ENCODE measurements at regions not wholly inside any gene's neighbourhood (a gene's known extent, or its start where the extent isn't known, plus 50 kb on each side); places are given as distances from the start of the nearest gene placed in this dataset.

DNA sequence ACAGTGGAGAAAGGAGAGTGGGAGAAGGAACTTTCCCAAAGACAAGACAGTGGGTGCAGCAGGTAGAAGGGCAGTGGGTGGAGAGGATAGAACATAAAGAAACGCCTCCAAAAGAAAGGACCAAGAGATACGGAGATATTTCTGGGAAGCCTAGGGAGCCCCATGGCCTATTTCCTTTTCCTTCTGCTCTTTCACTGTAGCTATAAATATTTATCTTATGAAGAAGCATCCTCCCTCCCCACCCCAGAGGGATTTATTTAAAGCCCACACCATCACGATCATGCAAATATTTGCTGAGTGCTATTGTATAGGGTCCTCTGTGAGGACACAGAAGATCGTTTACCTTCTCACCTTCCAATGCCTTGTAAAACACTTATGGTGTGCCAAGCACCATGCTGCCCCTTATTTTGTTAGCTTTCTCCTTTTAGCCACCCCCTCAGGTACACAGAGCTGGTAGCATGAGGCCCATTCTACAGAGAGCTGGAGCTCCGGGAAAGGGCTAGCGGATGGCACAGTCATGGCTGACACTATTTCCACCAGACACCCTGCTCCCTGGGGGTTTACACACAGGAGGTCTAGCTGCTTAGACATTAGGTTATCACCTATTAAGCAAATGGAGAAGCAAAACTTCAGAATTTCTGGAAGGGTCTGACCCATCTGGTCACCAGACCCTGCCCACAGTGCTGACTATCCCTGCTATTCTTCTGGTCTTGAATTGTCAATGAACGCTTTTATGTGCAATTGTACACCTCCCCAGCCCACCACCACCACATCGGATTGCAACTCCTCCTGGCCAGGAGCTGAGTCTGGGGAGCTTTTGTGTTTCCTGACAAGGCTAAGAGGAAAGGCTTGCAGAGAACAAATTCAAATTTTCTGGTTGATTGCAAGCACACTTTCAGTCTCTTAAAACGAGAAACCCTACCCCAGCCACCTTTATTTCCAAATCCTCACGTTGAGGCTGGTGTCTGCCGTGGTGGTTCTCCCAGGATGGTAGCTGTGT lies 91.8 kb upstream of the KLF7 start:
- no peak for DNase-seq

GRCh38 chr2:207258263-207258991 lies 92.7 kb upstream of the KLF7 start:
- no peak for DNase-seq

DNA sequence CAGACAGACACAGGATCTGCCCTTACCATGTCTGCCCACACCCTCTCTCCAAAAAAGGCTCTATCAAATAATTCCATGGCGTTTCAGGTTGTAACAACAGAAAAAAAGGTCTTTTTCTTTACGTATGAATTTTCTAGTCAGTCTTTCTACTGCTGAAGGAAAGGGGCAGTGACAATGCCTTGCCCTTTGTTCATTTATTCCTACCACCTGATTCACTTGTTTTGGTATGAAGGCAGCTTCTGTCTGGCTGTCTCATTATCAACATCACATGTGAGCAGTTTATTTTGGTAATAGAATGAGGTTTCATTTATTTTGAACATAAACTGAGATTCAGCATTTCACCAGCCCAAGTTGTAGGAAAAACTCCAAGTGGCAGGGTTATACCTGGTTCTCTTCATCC lies 94.3 kb upstream of the KLF7 start:
- DNase-seq, result no peak

GRCh38 chr2:207260947-207261346 lies 95.2 kb upstream of the KLF7 start:
- DNase-seq, result no peak

GRCh38 chr2:207264310-207264709 lies 98.6 kb upstream of the KLF7 start:
- no peak for DNase-seq

DNA sequence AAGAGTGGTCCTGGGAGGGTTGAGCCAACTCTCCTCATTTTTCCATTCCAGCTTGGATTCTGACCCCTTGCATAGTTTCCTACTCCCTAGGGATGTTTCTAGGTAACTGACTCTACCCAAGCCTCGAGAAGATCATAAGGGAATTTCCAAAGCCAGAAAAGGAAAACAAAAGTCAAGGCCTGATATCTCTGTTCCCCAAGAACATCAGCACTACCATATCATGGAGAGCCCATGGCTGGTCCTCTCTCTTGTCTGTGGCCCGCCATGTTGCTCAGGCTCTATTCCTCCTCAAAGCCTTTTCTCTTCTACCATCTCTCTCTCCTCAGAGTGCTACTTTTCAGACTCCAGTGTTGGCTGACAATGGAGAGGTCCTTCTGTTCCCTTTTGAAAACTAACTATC lies 99.6 kb upstream of the KLF7 start:
- no peak for DNase-seq

GRCh38 chr2:207265869-207266268 lies 100.1 kb upstream of the KLF7 start:
- DNase-seq, result no peak

- DNase-seq, result no peak
Observed at GRCh38 chr2:207266648-207267047, 100.9 kb upstream of the KLF7 start.

DNA sequence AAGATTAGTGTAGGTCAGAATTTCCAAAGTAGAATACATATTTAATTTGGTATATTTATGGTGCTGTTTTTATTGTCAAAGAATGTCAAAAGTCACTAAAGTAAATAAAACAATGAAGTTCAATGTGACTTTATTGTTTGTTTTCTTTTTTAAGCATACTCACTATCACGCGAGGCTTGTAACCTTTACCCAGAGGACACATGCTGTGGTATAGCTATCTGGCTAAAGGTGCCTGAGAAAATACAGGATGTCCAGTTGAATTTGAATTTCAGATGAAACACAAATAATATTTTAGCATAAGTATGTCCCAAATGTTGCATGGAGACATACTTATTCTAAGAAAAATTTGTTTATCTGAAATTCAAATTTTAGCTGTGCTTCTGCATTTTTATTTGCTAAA lies 103.3 kb upstream of the KLF7 start:
- DNase-seq, result no peak

GRCh38 chr2:207274530-207275189 lies 108.9 kb upstream of the KLF7 start:
- DNase-seq, result no peak

GRCh38 chr2:207275779-207276178 lies 110.0 kb upstream of the KLF7 start:
- DNase-seq, result no peak

DNA sequence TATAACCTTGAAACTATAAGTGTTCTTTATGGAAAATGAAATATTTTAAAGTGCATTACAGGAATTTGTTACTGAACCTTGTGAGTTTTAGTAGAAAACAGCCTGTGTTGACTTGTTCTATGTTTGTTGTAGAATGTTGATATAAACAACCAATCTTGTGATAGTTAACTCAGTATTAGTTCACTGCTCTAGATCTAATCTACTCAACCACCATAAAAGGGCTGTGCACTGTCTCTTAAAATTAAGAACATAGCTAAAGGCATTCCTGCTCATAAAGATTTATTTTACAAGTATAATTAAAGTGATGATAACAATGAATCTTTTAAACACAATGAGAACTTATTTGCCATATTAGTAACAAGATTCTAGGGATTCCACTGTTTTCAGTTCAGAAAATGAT lies 110.5 kb upstream of the KLF7 start:
- no peak for DNase-seq

DNA sequence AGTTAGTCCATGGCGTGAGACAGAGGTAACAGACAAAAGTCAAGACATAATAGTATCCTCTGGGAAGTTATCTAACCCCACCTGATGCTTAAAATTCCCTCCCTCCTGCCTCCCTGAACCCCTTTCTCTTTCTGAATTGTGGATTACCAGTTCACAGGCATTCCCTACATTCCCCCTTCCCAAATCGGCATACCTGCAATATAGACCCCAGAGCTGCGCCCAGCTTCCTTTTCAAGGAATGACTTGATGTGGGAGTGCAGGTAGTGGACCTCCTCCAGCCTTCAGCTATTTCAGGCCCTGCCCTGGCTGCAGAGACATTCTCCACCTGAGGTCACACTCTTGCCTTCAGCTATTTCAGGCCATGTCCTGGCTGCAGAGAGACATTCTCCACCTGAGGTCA lies 111.1 kb upstream of the KLF7 start:
- DNase-seq, result no peak

DNA sequence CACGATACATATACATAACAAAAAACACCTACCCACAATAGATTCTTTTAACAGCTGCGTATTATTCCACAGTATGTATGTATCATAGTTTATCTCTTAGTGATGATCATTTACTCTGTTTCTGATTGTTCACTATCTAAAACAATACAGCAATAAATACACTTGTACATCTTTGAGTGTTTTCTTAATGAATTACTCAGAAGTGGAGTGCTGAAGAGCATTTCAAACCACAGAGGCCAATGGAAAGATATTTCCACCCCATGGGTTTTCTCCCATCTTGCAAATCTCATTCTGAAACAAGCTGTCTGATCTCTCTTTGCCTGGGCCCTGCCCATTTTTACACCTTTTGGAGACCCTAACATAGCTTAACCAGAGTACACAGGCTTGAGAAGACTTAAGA lies 113.8 kb upstream of the KLF7 start:
- DNase-seq, result peak; percentile 18

- DNase-seq, result no peak
Observed at GRCh38 chr2:207281436-207281835, 115.7 kb upstream of the KLF7 start.

DNA sequence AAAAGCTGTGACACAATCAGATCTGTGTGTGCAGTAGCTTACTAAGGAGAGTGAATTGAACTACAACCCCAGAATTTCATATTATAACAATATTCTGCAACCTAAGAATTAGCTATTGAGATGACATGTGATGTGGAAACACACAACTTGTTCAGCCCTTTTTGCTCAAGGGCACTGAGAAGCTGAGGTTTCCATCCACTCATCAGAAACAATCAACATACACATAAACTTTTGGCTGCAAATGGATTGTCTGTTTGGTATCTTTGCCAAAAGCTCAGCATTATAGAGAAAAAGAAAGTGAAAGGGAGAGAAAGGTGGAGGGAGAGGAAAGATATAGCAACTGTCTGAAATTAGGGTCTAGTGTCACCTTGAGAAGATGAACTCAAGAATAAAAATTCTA lies 117.2 kb upstream of the KLF7 start:
- DNase-seq, result no peak

- peak; percentile 29 for DNase-seq
Observed at GRCh38 chr2:207283356-207283755, 117.6 kb upstream of the KLF7 start.

DNA sequence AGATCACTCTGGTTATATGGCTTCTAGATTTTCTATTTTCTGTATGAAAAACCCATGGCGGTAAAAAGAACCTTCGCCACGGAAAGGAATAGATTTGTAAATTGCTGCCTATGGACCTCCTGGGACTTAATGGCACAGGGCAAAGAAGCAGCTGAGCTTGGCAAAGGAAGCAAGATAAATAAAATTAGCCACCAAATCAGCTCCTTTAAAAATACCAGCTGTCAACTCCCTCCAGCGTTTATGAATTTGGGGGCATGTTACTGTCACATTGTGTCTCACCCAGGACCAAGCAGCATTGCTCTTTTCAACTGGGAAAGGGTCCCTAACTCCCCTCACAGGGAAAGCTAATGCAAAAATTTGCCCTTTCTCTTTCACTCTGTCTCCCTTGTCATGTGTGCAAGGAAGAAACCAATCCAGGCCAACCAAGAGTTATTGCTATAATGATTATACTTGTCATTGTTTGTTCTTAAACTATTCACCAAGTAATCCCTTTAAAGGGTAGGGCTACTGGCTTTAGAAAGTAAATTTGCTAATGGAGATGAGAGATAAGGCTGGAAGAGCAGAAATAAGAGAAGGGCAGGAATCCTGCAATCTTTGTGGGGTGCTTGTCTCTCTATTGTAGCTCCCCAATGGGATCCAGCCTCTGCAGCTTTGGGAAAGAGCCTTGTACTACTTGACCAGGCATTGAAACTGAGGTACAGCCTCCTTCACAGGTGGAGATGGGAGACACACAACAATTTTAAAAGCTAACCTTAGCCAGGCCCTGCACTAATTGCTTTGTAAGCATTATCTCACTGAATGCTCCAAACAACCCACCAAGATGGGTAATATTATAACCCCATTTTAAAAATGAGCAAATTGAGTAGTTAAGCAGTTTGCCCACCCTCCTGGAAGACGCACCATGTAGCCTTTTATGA lies 119.1 kb upstream of the KLF7 start:
- DNase-seq, result no peak

DNA sequence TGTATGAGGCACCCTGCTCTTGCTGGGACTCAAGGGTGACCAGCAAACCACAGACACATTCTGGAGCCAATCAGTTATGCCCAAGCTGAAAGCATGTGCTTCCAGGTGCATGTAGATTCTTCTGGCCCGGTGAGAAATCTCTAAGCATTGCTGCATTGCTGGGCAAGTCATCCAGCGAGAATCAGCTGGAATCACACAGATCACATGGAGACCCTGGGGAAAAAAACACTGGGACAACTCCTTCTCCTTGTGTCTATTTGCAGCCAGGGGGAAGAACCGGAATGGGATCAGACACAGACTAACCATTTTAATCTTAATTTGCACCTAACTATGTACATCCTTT lies 119.7 kb upstream of the KLF7 start:
- DNase-seq, result no peak

- no peak for DNase-seq
Observed at GRCh38 chr2:207286106-207286505, 120.4 kb upstream of the KLF7 start.

- peak; percentile 39 for DNase-seq
Observed at GRCh38 chr2:207288628-207289027, 122.9 kb upstream of the KLF7 start.

DNA sequence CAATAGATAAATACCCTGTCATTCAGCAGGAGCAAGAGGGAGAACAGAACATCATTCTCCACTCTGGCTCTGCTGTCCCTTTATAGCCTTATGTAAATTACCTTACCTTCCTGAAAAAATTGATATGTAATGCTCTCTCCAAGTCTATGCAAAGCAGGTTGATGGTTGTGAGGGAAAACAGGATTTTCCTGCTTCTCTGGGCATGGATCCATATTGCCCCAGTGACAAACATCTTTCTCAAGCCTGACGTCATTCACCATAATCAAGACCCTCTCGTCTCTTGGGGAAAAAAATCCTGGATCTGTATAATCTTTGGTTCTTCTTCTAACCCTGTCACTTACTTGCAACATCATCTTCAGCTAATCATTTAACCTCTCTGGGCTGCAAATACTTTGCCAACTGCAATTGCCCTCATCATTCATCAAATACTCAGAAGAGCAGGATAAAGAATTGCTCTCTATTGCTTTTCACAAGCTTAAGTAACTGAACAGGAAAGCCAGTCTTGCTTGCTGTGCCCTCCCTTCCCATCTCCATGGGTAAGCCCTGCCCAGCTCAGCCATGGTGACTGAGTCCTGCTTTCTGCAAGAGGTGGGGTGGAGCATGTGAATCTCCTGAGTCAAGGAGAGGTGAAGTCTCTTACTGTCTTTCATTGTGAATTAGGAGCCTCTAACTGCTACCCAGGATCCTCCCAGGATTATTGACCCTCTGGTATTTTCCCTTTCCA lies 123.7 kb upstream of the KLF7 start:
- DNase-seq, result no peak

Data from activated CD4-positive, alpha-beta T cell treated with anti-CD3 and anti-CD28 coated beads for 48 hours (primary cell).